GM19035 (cell line): ENCODE measurements at regions not wholly inside any gene's neighbourhood (a gene's known extent, or its start where the extent isn't known, plus 50 kb on each side); places are given as distances from the start of the nearest gene placed in this dataset.
"Not testable (repeated sequence)": the region's sequence is repeated elsewhere in the genome, so short reads cannot be mapped to it uniquely, and the experiment has no call there.

ENCODE experiments used
- ATAC-seq: cut with Tn5 transposase; IDR thresholded peaks from one replicate; pipeline ENCODE4 v1.9.1; 2021; ENCODE audit not compliant: unreplicated experiment

- ATAC-seq: no peak
These were observed 400.5 kb upstream of the TCF4 start for GRCh38 chr18:55988537-55988936.

- ATAC-seq: no peak
These were observed 395.4 kb upstream of the TCF4 start for GRCh38 chr18:55983433-55983832.

GRCh38 chr18:55982992-55983391 is 395.0 kb upstream of the TCF4 start:
- ATAC-seq: no peak

- peak; percentile 59 for ATAC-seq
These were observed 393.9 kb upstream of the TCF4 start for GRCh38 chr18:55981712-55982475.

GRCh38 chr18:55974521-55974920 is 386.5 kb upstream of the TCF4 start:
- ATAC-seq: no peak

GRCh38 chr18:55968550-55968949 is 380.6 kb upstream of the TCF4 start:
- ATAC-seq: no peak

- no peak for ATAC-seq
These were observed 379.0 kb upstream of the TCF4 start for GRCh38 chr18:55967019-55967418.

GRCh38 chr18:55964171-55964570 is 376.2 kb upstream of the TCF4 start:
- no peak for ATAC-seq

- ATAC-seq: no peak
These were observed 365.3 kb upstream of the TCF4 start for GRCh38 chr18:55953326-55953725.

GRCh38 chr18:55951738-55952137 is 363.7 kb upstream of the TCF4 start:
- not testable (repeated sequence) for ATAC-seq

GRCh38 chr18:55950379-55951166 is 362.6 kb upstream of the TCF4 start:
- no peak for ATAC-seq

- ATAC-seq: no peak
These were observed 346.8 kb upstream of the TCF4 start for GRCh38 chr18:55934821-55935220.

- ATAC-seq: no peak
These were observed 344.7 kb upstream of the TCF4 start for GRCh38 chr18:55932675-55933074.

GRCh38 chr18:55927831-55928230 is 339.8 kb upstream of the TCF4 start:
- no peak for ATAC-seq

- ATAC-seq: no peak
These were observed 337.8 kb upstream of the TCF4 start for GRCh38 chr18:55925772-55926171.

- no peak for ATAC-seq
These were observed 332.1 kb upstream of the TCF4 start for GRCh38 chr18:55920063-55920462.

- ATAC-seq: no peak
These were observed 330.5 kb upstream of the TCF4 start for GRCh38 chr18:55918444-55918843.

GRCh38 chr18:55912919-55913318 is 324.9 kb upstream of the TCF4 start:
- no peak for ATAC-seq

- no peak for ATAC-seq
These were observed 324.1 kb upstream of the TCF4 start for GRCh38 chr18:55912071-55912470.

- no peak for ATAC-seq
These were observed 322.3 kb upstream of the TCF4 start for GRCh38 chr18:55910296-55910695.

- no peak for ATAC-seq
These were observed 320.9 kb upstream of the TCF4 start for GRCh38 chr18:55908901-55909366.

GRCh38 chr18:55907453-55908175 is 319.6 kb upstream of the TCF4 start:
- ATAC-seq: no peak
